ENCODE measurements at regions not wholly inside any gene's neighbourhood (a gene's known extent, or its start where the extent isn't known, plus 50 kb on each side); places are given as distances from the start of the nearest gene placed in this dataset.
"Not testable (repeated sequence)": the region's sequence is repeated elsewhere in the genome, so short reads cannot be mapped to it uniquely, and the experiment has no call there.

DNA sequence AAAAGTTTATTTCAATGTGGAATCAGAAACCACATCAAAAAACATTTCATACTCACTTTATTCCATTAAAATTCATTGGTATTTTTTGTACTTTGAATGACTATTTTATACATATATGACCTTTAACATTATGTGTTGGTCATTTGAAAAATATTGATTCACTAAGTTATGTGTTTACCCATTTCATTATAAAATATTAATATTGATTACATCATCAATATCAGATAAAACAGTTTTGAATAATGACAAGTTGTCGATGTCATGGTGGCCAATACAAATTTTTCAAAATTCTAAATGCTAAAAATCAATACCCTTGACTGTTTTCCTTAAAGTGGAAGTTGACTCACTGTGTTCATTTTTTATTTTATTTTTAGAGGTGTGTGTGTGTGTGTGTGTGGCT, 239.7 kb upstream of the ROBO1 start:
- DNase-seq, result no peak

DNA sequence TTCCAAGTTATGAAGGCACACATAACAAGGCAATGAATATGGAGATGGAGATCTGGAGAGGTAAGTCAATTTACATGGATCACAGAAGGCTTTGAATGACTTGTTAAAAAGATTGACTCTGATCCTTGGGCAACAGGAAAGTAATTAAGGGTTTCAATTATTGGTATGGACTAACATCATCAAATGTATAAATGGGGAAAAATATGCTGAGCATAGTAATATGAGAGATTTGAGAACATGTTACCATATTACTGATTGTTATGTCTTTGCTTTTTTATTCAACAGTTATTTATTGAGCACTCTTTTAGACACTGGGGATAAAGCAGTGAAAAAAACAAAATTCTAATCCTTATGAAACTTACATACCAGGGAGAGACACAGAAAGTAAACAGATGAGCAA, 238.5 kb upstream of the ROBO1 start:
- no peak for DNase-seq

DNA sequence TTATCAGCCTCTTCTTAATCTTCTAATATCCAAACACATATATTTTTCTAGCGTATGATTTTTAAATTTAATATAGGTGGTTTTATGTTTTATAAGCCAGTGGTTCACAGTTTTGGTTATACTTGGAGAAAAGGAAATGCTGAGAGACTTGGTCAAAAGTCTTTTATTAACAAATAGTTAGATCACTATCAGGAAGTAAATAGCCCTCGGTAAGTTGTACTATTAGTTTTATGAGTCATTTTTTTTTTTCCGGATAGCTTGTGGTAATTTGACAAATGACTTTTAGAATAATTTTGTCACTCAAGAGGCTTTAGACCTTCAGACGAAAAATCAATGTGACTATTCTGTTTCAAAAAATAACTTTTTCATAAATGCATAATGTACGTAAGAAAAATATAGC, 232.2 kb upstream of the ROBO1 start:
- no peak for DNase-seq

DNA sequence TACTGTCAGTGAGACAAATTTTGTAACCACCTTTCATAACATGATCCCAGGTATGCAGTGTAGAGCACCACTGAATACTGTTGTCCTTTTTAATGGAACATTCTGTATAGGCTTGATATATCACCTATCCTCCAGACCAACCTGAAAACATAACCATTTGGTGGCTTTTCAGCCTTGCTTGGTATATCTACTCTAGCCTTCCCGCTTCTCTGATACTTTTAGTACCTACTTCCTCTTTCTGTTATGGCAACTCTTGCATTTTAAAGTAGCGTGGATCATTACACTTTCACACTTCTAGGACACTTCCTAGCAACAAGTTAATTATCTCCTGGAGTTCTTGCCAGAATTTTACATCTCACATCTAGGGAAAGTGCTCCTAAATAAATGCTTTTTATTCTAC, 226.6 kb upstream of the ROBO1 start:
- no peak for DNase-seq

DNA sequence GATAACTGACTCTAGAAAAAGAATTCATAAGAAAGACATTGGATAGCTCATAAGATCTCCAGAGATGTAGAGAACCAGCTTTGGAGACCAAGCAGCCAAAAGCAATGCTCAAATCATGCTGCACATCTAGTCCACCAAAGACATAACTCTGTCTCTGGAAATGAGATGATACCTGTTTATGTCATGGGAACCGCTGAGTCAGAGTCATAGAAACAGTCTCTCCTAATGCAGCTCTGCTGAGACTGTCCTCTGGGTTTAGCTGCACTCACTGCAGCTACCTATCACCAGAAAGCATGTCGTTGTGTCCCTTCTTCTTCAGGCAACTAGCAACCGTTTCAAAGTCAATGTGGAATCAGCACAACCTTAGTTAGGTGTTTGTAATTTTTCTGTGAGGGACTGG, 218.5 kb upstream of the ROBO1 start:
- DNase-seq, result no peak

DNA sequence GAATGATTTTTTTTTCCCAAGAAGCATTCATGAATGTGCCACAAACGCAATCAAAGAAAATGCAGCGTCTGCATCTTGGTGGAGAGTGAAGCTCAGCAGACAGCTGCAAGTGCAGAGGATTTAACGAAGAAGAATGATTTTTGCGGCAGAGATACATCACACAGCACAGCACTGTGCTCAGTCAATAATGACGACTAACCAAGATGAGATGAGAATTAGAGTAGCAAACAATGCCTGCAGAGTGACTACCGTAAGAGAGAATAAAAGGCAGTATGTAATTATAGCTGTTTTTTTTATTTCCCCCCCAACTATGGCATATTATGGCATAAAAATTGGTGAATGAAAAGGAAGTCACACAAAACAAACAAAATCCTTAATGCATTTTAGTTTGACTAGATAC, 218.0 kb upstream of the ROBO1 start:
- no peak for DNase-seq

DNA sequence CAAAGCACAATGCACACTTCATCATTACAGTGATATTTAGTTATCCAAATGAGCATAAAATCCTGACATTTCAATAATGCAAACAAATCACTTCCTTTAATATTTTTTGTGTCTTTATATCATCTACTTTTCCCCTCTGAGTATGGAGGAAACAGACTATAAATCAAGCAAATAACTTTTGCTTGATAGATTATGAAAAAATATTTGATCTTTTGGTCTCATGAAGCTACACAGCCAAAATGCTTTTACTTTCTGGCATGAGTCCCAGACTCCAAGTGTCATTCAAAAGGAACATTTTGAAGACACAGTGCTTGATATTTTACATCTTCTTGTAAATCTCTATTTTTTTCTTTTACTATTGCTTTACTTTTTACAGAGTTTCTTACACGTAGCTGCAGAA, 215.3 kb upstream of the ROBO1 start:
- DNase-seq, result no peak

DNA sequence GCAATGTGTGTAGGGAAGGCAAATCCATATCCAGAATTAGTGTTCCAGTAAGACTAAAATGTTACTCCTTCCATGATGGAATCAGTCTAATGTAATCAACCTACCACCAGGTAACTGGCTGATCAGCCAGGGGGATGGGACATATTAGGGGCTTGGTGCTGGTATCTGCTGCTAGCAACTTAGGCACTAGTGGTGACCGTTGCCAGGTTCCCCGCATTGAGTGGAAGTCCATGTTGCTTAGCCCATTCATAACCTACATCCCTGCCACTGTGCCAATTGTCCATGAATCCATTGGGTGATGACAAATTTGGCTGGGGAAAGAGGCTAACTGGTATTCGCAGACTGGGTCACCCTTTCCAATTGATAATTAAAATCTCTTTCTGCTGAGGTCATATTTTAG, 212.2 kb upstream of the ROBO1 start:
- no peak for DNase-seq

DNA sequence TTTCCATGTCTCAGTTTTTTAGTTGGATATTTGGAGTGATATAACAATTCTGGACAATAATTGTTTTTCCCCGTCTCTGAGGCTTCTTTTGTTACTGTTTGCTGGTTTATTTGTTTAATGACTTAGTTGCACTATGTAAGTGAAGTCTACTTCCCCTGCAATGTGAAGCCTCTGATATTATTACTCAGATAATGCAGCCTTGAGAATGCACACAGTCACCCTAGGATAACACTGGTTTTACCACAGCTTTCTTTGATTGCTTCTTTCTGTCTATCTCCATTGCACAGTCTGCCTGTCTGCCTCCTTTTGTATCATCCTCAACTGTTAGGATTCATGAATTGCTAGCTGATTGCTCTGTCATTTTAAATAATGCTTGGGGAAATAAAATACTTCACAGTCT, 208.7 kb upstream of the ROBO1 start:
- no peak for DNase-seq

DNA sequence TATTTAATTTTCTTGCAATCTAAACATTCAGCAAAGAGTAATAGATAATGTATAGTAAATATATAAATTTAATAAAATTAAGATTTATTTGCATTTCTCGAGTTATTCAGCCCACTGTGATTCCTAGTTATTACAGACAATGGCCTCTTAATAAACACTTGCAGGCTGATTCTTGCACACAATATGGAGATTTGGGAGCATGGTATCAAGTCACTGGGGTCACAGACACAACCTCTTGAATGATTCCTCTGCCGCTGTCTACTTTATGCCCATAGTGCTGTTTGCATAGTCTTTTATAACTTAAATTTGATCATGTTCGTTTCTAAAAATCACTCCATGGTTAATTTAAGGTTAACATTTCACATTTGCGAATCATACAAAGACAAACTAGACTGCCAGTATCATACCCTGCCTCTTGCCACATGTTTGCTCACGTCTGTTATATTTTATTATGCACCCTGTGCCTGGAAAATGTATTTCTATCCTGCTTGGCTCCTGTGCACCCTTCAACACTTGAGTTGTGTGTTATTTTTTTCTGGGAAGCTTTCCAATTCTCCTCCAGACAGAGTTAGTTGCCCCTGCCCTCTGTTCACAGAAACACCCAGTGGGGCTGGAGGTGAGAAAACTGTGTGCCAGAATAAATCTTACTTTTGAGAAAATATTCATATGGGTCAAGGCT, 206.3 kb upstream of the ROBO1 start:
- no peak for DNase-seq

DNA sequence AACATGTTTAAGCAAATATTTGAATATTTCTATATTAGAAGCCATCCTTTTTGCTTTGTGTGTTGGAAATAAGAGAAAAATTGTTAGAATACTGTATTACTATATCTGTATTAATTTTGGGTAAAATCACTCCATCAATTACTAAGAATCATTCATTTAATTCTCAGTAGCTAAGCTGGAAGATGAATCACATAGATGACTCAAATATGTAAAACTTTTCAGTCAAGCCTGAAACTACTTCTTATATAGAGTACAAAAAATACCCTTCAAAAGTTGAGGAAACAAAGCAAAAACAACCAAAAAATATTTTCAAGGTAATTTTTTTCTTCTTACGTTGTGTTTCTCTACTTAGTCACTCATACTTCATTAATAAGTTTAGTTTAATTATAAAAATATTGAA, 205.7 kb upstream of the ROBO1 start:
- DNase-seq, result no peak

DNA sequence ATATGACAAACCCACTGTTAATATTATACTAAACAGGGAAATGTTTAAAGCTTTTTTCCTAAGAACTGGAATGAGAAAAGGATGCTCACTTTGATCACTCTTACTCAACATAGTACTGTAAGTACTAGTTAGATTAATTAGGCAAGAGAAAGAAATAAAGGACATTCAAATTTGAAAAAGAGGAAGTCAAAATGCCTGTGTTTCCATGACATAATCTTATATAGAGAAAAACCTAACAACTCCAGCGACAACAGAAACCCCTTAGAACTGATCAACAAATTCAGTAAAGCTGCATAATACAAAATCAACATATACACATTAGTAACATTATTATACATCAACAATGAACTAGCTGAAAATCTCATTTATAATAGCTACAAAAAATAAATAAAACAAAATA, 200.6 kb upstream of the ROBO1 start:
- no peak for DNase-seq

DNA sequence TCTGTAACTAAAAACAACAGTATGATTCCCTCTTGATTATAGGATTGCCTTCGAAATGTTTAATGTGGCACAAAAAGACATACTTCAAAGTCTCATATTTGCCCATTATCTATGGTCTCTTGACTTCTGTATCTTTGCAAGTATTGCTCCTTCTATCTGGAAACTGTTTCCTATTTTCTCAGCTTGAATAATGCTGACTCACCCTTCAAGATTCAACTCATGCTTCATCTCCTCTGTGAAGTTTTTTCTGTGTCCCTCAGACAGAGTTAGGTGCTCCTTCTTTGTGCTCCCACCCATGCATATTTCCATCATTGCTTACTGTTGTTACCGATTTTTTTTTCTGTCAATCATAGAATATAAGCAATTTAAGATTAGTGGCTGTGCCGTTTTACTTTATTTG, 192.8 kb upstream of the ROBO1 start:
- DNase-seq, result no peak

DNA sequence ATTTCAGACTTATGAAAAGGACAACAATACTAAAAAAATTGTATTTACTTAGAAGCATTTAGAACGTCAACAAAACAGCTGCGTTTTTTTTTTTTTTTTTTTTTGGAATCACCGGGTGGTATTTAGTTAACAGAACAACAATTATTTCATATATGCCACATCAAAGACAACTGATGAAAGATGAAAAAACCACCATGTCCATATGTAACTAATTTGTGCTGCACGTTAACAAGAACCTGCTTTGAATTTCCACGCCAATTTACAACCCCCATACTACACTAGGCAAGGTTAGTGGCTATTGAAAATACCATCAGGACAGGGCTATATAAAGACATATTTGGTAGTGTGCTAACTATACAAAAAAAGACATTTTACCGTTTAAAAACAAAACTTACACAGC, 189.3 kb upstream of the ROBO1 start:
- no peak for DNase-seq

DNA sequence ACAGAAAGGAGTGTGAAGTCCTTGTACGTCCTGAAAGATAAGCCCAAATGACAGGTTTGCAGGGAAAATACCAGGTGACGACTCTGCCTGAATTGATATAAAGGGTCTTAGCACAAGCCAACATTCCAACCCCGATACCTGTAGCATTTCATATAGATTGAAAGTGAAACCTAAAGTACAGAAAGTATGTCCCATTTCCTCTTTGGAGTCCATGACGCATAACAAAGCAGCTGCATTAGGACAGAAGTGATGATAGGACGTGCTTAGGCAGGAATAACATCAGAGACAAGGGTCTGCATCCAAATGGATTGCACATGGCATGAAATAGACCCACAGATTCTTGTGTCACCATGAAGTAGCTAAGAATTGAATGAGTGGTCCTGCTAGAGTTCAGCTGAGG, 187.0 kb upstream of the ROBO1 start:
- DNase-seq, result no peak

DNA sequence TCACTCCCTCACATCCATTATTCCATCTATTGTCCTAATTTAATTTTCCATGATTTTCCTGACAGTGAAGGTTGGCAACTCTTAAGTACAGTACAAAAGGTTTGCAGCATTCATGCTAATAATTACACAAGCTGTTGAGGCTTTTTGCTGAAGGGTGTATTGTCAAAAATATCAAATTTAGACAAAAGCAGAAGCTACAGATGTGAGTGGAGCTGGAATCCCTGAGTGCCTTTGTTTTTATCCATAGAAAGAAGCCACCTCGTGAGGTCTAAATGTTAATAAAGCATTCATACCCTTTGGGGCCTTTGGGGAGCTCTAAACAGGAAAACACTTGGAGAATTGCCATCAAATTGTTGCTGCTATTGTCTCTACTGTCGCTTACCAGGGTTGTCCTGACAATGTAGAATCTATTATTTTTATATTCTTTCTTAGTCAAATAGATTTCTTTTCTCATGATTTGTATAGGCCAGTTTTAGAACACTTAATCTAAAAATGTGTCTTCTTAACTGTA, 185.8 kb upstream of the ROBO1 start:
- DNase-seq, result no peak

DNA sequence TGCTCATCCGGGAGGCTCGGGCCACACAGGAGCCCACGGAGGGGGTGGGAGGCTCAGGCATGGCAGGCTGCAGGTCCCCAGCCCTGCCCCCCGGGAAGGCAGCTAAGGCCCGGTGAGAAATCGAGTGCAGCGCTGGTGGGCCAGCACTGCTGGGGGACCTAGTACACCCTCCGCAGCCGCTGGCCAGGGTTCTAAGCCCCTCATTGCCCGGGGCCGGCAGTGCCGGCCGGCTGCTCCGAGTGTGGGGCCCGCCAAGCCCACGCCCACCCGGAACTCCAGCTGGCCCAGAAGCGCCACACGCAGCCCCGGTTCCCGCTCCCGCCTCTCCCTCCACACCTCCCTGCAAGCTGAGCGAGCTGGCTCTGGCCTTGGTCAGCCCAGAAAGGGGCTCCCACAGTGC, 183.6 kb upstream of the ROBO1 start:
- DNase-seq, result not testable (repeated sequence)

DNA sequence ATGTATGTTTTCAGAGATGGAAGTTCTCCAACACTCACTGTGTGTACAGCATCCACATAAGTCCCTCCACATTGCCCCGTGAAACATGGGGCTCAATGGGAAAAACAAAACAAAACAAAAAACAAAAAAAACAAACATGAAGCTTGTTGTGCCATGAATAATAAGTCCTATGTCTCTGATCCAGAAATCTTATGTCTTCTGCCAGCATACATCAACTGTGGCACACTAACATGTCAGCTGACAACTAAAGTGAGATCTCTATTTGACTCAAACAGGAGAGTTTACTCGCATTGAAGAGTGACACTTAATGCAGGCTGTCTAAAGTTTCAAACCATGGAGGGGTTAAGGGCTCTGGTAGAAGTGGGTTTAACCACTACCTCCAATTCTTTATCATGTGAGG, 180.2 kb upstream of the ROBO1 start:
- no peak for DNase-seq

DNA sequence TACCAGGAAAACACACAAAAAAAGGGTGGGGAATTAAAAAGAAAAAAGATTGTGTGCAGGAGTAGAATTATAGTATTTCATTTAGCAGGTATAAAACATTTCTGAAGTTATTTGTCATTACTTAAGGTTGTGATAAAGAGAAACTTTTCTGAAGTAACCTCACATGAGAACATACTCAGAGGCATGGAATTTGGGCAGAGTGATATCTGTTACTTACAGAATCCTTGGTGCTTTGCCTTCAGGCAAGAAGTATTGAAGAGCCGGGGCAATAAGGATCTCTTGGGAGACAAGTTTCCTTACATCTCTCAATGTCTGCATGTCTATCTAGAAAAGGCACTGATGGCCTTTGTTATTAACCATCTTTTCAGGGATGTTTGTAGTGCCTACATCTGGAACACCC, 179.7 kb upstream of the ROBO1 start:
- DNase-seq, result no peak

DNA sequence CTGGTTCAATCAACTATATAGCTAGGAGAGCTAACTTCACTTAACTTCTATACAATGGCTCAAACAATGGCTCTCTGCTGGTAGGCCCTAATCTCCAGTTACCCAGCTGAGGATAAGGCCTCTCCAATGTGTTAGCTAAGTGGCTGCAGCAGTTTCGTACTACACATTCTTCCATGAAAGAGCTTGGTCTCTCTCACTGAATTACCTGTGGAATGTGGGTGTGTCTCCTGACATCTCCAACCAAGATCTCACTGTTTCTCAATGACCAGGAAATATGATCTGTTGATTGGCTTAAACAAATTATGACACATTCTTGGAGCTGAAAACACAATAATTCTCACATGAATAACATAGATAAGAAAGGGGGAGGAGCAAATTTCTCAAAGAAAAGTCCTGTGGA, 169.8 kb upstream of the ROBO1 start:
- no peak for DNase-seq

DNA sequence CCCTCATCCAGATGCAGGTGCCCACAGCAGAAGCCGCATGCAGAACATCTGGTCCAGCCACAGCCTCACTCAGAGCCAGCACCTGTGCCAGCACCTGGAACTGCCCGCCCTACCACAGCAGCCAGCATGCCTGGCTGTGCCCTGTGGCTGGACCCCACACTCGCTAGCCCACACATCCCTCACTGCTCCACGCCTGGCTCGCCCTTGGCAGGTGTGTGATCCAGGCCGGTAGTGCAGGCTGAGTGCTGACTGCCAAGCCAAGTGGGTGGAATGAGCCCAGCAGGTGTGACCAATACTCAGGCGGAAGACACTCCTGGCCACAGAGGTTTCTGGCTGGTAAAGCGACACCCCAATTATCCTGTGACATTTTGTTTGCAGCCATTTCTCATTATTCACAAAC, 162.4 kb upstream of the ROBO1 start:
- DNase-seq, result no peak

DNA sequence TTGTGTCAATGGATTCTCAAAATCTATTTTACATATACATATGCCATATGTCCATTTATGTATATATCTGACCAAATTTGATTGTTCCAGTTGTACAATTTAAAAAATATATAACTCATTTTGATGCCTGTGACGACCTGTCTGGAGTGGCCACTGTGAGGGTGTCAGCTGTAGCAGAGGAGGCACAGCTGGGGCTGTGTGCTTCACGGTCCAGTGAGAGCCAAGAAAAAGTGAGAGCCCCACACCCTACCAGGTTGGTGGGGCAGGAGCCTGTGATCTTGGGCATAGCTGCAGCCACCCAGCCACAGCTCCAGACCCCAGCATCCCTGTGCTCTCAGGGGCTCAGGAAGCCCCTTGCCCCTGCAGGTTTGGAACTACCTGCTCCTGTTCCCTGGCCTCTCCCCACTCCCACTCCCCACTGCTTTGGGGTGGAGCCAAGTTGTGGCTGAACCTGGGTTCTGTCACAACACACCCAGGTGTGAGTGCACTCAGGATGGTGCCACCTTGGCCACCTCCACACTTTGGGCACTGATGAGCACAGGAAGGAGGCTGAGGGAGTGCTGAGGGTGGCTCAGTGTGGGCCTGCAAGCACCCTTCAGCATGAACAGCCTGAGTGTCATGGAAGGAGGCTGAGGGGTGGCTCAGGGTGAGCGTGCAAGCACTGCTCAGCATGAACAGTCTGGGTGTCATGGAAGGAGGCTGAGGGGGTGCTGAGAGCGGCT, 161.1 kb upstream of the ROBO1 start:
- DNase-seq, result no peak

DNA sequence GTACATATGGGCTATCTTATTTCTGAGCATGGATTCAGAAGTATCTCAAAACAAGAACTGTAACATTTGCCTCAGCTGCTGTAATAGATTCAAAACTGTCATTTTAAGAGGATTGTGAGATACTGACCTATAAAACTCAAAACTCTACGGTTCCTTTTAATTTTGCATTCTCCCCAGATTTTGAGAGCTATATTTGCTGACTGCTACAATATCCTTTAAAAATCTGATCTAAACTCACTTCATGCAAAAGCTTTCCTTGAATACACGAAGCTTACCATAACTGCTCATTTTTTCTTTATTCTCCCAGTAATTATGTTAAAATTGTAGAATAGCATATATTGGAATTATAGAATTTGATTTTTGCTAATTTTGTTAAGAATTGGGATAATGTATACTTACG, 158.7 kb upstream of the ROBO1 start:
- no peak for DNase-seq

DNA sequence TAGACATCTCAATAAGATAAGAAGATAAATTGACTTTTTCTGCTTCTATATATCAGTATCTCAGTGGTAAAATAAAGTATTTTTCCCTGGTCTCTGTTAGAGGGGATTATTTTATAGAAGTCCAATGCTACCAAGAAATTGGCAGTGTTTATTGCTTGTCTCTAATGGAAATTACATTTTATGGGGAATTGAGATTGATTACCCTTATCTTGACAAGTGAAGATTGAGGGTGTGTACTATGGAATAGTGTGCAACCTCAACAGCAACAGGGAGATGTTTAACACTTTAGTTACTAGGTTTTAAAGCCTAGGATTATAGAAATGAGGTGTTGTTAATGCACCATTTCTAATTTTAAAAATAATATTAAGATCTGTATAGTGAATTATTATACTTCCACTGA, 154.8 kb upstream of the ROBO1 start:
- no peak for DNase-seq

DNA sequence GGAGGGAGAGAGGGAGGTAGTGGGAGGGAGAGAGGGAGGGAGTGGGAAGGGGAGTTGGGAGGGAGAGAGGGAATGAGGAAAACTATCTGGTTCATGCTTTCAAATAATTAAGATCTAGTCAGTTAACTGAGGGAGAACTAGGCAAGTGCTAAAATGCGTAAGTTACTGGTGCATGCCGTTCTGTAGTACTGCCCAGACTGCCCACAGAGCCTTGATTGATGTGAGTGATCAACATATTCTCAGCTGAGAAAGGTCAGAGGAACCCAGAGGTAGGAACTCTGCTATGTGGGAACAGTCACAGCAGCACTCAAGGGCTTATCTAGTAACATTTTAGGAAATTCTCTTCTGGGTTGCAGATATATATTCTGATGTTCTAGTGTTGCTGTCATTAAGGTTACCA, 149.8 kb upstream of the ROBO1 start:
- no peak for DNase-seq

Measured in activated CD4-positive, alpha-beta T cell treated with anti-CD3 and anti-CD28 coated beads, Interleukin-2, amount 50 U/mL, for 48 hours (primary cell).